Fibroblast of skin of back (primary cell): ENCODE measurements at regions not wholly inside any gene's neighbourhood (a gene's known extent, or its start where the extent isn't known, plus 50 kb on each side); places are given as distances from the start of the nearest gene placed in this dataset.
"Not testable (repeated sequence)": the region's sequence is repeated elsewhere in the genome, so short reads cannot be mapped to it uniquely, and the experiment has no call there.

Source experiments
- DNase-seq: peaks from one replicate; pipeline ENCODE4 v3.0.0-alpha.2; 2013

DNA sequence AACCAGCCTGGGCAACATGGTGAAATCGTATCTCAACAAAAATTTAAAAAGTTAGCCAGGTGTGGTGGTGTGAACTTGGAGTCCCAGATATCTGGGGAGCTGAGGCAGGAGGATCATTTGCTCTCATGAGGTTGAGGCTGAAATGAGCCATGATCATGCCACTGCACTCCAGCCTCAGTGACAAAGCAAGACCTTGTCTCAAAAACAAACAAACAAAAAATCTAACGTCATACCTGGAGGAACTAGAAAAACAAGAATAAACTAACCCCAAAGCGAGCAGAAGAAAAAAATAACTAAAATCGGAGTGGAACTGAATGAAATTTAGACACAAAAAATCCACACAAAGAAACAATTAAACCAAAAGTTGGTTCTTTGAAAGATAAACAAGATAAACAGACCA, 1885.1 kb downstream of the OLFM4 start:
- no peak for DNase-seq

DNA sequence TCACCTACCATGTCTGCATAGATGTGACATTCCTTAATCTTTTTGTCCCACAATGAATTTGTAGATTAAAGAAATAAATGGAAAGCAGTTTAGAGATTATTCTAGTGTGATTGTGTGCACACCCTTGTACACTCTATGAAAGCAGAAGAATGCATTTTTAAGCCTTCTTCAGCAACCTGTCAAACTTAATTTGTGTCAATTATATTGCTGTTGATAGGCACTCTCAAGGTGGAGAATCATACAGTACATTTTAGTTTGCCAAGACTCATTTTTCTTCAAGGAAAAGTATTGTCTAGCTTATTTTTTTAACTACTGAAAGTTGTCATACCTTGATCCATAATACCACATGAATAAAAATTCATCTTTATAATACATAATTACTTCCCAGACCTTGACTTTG, 1898.9 kb downstream of the OLFM4 start:
- DNase-seq: no peak

- no peak for DNase-seq
Measured at GRCh38 chr13:54928071-54928470, 1899.5 kb downstream of the OLFM4 start.

- DNase-seq: no peak
Measured at GRCh38 chr13:54934121-54934520, 1905.5 kb downstream of the OLFM4 start.

DNA sequence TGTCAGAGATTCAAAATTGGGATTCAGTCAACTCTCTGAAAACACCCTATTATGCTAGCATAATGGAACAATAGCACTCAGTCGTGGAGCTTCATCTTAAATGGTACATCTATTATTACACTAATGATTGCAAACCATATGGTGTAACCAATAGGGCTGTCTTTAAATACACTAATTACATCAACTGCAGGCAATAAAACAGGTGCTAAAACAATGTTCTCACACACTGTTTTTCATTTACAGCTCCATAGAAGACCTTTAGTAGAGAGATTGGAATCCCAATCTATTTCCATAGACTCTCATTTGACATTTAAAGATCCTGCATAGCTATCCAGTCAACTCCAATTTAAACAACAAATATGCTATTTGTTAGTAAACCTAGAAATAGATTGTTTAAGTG, 1917.4 kb downstream of the OLFM4 start:
- DNase-seq: no peak

DNA sequence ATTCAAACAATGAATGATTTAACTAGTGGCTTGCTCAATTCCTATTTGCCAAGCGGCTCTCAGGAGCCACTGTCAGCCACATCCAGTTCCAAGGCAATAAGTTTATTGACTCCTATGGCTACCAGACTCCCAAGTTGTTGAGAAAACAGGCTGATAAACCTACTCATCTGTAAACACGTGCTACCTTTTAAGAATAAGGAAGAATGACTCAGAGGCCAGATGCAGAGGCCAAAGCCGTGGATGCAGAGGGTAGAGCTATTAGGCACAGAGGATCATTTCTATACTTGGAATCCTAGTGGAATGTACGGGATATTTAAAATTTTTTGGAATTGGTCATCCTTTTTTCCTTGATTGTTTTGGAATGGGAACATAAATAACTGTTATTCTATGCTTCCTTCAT, 1921.1 kb downstream of the OLFM4 start:
- DNase-seq: no peak

DNA sequence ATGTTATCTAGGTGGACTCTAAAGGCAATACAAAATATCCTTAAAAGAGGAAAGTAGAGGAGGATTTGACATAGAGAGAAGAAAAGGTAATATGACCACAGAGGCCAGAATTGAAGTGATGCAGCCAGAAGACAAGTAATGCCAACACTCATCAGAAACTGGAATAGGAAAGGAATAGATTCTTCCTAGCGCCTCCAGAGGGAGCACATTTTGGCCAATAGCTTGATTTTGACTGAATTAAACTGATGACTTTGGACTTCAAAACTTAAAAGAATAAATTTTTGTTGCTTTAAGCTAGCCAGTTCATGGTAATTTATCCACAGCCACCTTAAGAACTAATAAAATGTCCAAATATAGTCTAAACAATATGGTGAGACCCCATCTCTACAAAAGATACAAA, 1921.9 kb downstream of the OLFM4 start:
- no peak for DNase-seq

DNA sequence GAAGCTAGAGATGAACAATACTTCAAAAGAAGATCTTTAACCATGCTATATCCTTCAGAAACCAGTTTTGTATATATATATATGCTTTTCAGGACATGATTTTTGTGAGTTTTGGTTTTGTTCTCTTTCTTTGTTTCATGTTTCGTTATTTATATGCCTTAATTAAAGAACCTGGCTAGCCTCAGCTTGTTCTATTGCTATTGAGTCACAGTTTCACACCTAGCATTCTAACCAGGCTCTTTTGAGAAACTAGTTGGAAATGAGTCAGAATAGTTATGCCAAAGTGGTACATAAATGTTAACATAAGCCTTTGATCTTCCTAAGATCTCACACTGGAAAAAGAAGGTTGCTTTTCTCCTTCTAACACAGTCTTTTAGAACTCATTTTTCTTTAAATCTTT, 1925.2 kb downstream of the OLFM4 start:
- no peak for DNase-seq

DNA sequence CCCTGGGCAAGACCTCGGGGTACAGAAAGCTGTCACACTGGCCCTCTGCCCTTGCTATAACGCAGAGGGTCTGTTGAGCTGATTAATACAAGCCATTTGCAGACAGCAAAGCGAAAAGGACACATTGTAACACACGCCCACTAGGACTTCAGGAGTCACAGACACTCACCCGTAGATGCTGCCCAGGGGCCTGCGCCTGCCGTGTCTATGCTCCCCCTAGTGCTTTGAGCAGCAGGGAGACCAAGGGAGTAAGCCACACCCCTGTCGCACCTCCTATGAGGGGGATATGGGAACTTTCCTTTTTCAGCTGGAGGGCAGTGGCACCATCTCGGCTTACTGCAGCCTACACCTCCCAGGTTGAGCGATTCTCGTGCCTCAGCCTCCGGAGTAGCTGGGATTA, 1930.2 kb downstream of the OLFM4 start:
- DNase-seq: no peak

DNA sequence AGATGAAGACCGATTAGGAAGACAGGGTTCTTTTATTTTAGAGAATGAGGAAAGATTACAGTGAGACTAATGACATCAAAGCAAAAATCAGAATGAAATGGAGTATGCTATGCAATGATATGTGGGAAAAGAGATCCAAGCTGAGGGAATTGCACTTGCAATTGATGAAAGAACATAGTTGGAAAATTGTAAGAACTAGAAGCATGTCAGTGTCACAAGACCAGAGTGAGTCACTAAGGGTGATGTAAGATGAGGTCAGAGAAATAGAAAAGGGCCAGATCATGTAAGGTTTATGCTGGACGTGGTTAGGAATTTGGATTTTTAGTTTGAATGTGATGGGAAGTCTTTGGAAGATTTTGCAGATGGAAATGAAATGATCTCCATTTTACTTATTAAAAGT, 1937.3 kb downstream of the OLFM4 start:
- DNase-seq: no peak

DNA sequence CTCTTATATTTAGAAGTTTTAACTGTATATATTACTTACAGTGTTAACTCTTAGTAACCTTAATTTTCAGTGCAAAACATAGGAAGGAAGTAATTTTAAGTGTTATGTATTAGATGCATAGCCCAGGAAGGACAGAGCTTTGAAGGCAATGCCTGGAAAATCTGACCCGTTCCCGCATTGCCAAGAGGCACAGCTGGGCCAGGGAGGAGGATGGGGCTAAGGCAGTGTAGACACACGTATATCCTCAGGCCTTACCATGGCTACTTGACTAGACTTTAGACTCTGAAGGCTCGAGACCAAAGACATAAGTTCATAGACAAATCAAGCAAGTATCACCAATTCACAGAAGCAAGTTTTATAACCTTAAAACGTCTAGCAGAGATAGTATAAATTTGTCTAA, 1944.2 kb downstream of the OLFM4 start:
- DNase-seq: no peak

- no peak for DNase-seq
Measured at GRCh38 chr13:54975676-54976075, 1947.1 kb downstream of the OLFM4 start.

GRCh38 chr13:54980651-54981050, 1952.0 kb downstream of the OLFM4 start:
- DNase-seq: no peak

DNA sequence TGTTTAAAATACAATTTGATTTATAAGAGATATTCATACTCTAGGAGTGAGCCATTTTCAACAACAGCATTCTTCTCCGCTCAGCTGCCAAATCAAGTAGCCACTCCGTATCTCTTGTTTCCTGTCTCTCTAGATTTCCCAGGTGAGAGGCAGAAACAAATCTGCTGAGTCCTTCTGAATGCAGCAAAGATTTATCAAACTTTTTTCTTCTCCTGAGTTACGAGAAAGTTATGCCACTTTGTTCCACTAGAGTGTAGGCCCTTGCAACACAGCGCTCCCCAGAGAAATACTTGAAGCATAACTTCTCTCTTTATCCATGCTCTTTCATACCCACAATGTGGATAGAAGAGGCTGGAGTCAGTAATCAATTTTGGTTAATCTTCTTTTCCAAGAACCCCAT, 1960.8 kb downstream of the OLFM4 start:
- no peak for DNase-seq

GRCh38 chr13:54999399-54999907, 1970.8 kb downstream of the OLFM4 start:
- no peak for DNase-seq

DNA sequence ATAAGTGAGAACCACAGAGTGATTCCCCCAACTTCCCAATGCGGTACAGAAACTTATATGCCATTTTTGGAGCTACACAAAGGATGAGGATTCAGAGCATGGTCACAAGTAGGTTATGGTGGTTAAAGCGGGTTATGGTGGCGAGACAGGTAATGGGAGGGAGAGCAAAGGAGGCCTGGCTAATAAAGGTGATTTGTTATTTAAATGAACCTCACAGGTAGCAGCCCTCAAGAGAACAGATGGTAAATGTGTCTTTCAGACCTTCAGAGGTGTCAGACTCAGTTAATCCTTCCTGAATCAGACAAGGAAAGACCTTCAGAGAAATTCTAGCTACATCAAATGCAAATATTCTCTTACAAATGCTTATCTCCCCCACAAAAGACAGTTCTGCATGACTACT, 1971.4 kb downstream of the OLFM4 start:
- DNase-seq: no peak

GRCh38 chr13:55000844-55001243, 1972.2 kb downstream of the OLFM4 start:
- DNase-seq: no peak

DNA sequence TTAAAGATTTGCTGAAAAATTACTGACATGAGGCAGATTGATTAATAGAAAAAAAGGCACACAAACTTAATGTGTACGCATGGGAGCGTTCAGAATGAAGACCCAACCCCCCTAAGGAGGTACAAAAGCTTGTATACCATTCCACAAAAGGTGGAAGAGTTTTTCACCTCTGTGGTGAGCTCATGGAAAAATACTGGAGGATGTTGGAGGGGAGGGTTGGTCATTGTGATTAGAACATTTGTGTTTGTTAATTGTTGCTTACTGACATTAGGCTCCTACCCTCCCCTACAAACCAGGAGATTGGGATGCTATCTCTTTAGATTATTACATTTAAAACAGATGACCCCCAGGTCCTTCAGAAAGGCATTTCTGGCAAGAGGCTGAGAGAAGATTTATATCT, 1973.3 kb downstream of the OLFM4 start:
- DNase-seq: no peak

DNA sequence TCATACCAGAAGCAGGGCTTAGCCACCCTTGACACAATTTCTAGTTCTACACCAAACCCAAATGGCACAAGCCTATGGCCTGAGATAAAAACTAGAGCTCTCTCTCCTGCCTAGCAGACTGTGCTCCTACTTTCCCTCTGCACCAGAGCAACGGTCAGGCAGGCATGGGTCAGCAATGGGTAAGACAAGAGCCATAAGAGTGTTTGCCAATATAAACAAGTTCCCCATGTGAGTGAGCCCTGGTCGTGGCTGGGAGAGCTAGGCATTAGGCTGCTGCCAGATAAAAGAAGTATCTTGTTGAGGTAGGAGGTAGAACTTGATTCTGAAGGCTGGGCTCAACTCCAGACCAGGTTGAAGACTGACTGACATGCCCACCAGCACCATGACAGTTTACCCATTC, 1979.1 kb downstream of the OLFM4 start:
- DNase-seq: no peak

GRCh38 chr13:55013051-55013450, 1984.4 kb downstream of the OLFM4 start:
- DNase-seq: no peak

- DNase-seq: no peak
Measured at GRCh38 chr13:55029280-55029679, 2000.7 kb downstream of the OLFM4 start.

DNA sequence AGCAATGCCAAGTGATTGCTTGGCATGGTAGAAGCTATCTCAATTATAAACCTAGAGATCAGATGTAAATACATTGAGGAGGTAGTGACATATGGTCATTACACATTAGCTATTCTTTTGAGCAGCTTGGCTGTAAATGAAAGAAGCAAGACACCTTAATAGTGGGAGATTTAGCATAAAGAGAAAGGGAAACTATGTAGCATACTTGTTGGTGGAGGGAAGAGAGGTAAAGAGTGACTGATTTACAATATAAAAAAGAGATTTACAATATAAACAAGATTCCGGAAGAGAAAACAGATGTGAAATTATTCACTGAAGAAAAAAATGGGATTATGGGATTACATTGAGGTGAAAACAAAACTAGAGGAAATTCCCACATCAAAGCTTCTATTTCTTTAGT, 2009.6 kb downstream of the OLFM4 start:
- no peak for DNase-seq

- DNase-seq: not testable (repeated sequence)
Measured at GRCh38 chr13:55053891-55054550, 2025.4 kb downstream of the OLFM4 start.

DNA sequence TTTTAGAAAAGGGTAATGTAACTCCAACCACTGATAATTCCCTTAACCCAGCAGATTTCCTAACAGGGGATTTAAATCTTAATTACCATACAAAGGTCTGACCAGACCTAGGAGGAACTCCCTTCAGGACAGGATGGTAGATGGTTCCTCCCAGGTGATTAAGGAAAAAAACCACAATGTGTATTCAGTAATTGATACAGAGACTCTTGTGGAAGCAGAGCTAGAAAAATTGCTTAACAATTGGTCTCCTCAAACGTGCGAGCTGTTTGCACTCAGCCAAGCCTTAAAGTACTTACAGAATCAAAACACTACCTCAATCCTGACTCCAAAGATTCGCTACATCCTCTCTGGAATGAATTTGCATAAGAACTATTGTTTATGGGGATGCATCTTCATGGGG, 2027.1 kb downstream of the OLFM4 start:
- not testable (repeated sequence) for DNase-seq

- no peak for DNase-seq
Measured at GRCh38 chr13:55062662-55063061, 2034.0 kb downstream of the OLFM4 start.
